GM12878 (cell line): ENCODE measurements at regions not wholly inside any gene's neighbourhood (a gene's known extent, or its start where the extent isn't known, plus 50 kb on each side); places are given as distances from the start of the nearest gene placed in this dataset.

Source experiments
- CTCF ChIP-seq, 3 experiments: IDR thresholded peaks in 2 of 3; conservative IDR thresholded peaks in 1 of 3; 2 replicates each; pipeline ENCODE4 v1.5.1; 2011; ENCODE audit warnings: low read depth in 3 of 3, low read length in 3 of 3, mild to moderate bottlenecking in 3 of 3, control low read depth in 2 of 3, moderate library complexity in 2 of 3, inconsistent platforms in 1 of 3, mixed read lengths in 1 of 3; ENCODE audit not compliant: control insufficient read depth in 2 of 3, insufficient read depth in 1 of 3; ENCODE audit errors: extremely low read depth in 1 of 3
- MEF2A ChIP-seq: IDR thresholded peaks from 2 replicates; pipeline ENCODE4 v1.6.1; 2011; ENCODE audit warnings: low read depth, mild to moderate bottlenecking, low read length, moderate library complexity; ENCODE audit not compliant: insufficient read depth
- POLR2A ChIP-seq: IDR thresholded peaks from 2 replicates; pipeline ENCODE4 v1.6.1; 2011; ENCODE audit warnings: low read depth, mild to moderate bottlenecking, low read length
- POLR2AphosphoS5 ChIP-seq: IDR thresholded peaks from 2 replicates; pipeline ENCODE4 v1.6.1; 2011; ENCODE audit warnings: mild to moderate bottlenecking, low read length, inconsistent platforms
- YY1 ChIP-seq: IDR thresholded peaks from 2 replicates; pipeline ENCODE4 v1.6.1; 2011; ENCODE audit warnings: low read depth, mild to moderate bottlenecking, low read length
- ZNF274 ChIP-seq: IDR thresholded peaks from one replicate; pipeline ENCODE4 v1.8.0; 2011; ENCODE audit not compliant: insufficient read length, insufficient read depth
- ZZZ3 ChIP-seq: IDR thresholded peaks from 2 replicates; pipeline ENCODE4 v1.6.1; 2011; ENCODE audit warnings: low read depth; ENCODE audit not compliant: control insufficient read depth, insufficient read length
- TF ChIP-seq, protein P1 (sequence below): IDR thresholded peaks from 2 replicates; pipeline ENCODE4 v1.6.1; 2012; ENCODE audit warnings: mild to moderate bottlenecking, low read depth, low read length
- TF ChIP-seq, protein P2 (sequence below): IDR thresholded peaks from 2 replicates; pipeline ENCODE4 v1.6.1; 2012; ENCODE audit warnings: low read depth, low read length, improper control_type of control experiment

DNA sequence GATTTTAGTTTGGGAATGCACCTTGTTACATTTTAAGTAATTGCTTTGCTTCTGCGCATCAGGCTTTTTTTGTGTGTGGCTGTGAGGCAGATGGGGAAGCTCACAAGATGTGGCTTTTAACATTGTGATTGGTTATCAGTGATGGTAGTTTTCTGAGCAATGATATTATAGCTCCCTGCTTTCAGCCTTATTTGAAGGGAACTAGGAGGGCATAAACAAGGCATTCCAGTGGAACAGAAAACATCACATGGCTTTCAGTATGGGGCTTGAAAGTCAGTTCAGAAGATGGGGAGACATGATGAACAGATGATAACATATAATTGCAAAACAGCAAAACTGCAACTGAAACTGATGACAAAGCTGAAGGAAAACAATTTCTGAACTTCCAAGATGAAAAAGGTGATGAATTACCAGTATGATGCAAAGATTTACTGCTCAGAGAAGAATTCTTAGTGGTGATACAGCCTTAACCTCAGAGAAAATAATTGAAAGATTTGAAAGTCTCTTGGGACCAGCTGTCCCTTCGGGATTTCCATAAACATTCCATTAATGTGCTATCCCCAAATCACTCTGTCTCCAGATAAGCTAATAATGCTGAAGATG is 439.7 kb downstream of the RND3 start:
- TF ChIP-seq POLR2A: no peak
- no peak for TF ChIP-seq CTCF (IDR thresholded peaks at IDR 0.05 in 2 of 3, conservative IDR thresholded peaks at IDR 0.05 in 1 of 3; ENCODE audit: control insufficient read depth in 2 of 3, extremely low read depth in 1 of 3, insufficient read depth in 1 of 3, low read depth in 3 of 3, low read length in 3 of 3)
- no peak for TF ChIP-seq YY1
- TF ChIP-seq MEF2A: no peak
- TF ChIP-seq, protein P1, sequence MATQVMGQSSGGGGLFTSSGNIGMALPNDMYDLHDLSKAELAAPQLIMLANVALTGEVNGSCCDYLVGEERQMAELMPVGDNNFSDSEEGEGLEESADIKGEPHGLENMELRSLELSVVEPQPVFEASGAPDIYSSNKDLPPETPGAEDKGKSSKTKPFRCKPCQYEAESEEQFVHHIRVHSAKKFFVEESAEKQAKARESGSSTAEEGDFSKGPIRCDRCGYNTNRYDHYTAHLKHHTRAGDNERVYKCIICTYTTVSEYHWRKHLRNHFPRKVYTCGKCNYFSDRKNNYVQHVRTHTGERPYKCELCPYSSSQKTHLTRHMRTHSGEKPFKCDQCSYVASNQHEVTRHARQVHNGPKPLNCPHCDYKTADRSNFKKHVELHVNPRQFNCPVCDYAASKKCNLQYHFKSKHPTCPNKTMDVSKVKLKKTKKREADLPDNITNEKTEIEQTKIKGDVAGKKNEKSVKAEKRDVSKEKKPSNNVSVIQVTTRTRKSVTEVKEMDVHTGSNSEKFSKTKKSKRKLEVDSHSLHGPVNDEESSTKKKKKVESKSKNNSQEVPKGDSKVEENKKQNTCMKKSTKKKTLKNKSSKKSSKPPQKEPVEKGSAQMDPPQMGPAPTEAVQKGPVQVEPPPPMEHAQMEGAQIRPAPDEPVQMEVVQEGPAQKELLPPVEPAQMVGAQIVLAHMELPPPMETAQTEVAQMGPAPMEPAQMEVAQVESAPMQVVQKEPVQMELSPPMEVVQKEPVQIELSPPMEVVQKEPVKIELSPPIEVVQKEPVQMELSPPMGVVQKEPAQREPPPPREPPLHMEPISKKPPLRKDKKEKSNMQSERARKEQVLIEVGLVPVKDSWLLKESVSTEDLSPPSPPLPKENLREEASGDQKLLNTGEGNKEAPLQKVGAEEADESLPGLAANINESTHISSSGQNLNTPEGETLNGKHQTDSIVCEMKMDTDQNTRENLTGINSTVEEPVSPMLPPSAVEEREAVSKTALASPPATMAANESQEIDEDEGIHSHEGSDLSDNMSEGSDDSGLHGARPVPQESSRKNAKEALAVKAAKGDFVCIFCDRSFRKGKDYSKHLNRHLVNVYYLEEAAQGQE: no peak
- TF ChIP-seq POLR2AphosphoS5: no peak
- TF ChIP-seq, protein P2, sequence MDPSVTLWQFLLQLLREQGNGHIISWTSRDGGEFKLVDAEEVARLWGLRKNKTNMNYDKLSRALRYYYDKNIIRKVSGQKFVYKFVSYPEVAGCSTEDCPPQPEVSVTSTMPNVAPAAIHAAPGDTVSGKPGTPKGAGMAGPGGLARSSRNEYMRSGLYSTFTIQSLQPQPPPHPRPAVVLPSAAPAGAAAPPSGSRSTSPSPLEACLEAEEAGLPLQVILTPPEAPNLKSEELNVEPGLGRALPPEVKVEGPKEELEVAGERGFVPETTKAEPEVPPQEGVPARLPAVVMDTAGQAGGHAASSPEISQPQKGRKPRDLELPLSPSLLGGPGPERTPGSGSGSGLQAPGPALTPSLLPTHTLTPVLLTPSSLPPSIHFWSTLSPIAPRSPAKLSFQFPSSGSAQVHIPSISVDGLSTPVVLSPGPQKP: no peak
- no peak for TF ChIP-seq ZZZ3
- no peak for TF ChIP-seq ZNF274
